BLaER1 treated with 17β-estradiol and CSF1 and Interleukin-3, amounts not matched to agents 10 nM and 100 nM (cell line): ENCODE measurements at regions not wholly inside any gene's neighbourhood (a gene's known extent, or its start where the extent isn't known, plus 50 kb on each side); places are given as distances from the start of the nearest gene placed in this dataset.

ENCODE experiments used
- H3K27ac ChIP-seq, 11 experiments: shearing (Covaris generic); formaldehyde crosslinking; 2 replicates each; pipeline ENCODE4 v1.8.1; 2022
- H3K27me3 ChIP-seq, 11 experiments: shearing (Covaris generic); formaldehyde crosslinking; 2 replicates each; pipeline ENCODE4 v1.8.1; 2022
- H3K36me3 ChIP-seq, 11 experiments: shearing (Covaris generic); formaldehyde crosslinking; 2 replicates each; pipeline ENCODE4 v1.8.1; 2022
- H3K4me1 ChIP-seq, 10 experiments: shearing (Covaris generic); formaldehyde crosslinking; 2 replicates each; pipeline ENCODE4 v1.8.1; 2022
- H3K4me2 ChIP-seq, 11 experiments: shearing (Covaris generic); formaldehyde crosslinking; 2 replicates each; pipeline ENCODE4 v1.8.1; 2022
- H3K4me3 ChIP-seq, 10 experiments: shearing (Covaris generic); formaldehyde crosslinking; 2 replicates each; pipeline ENCODE4 v1.8.1; 2022
- H3K9ac ChIP-seq, 11 experiments: shearing (Covaris generic); formaldehyde crosslinking; 2 replicates each; pipeline ENCODE4 v1.8.1; 2022
- H3K9me3 ChIP-seq, 11 experiments: shearing (Covaris generic); formaldehyde crosslinking; replicated peaks in 1 of 11; 2 replicates each; pipeline ENCODE4 v1.8.1; 2022
- H4K20me1 ChIP-seq, 11 experiments: shearing (Covaris generic); formaldehyde crosslinking; 2 replicates each; pipeline ENCODE4 v1.8.1; 2022
- Cebpa-rat ChIP-seq, 11 experiments: shearing (Covaris generic); IDR thresholded peaks; 2 replicates each; pipeline ENCODE4 v1.8.1; 2022

- H3K9ac ChIP-seq: no peak overlapping the region
- H3K27me3 ChIP-seq: no peaks in the 10 kb centered on the region
- no peak for TF ChIP-seq Cebpa-rat (IDR thresholded peaks at IDR 0.05)
- no peaks in the 10 kb centered on the region for H4K20me1 ChIP-seq
- H3K27ac ChIP-seq: no peak overlapping the region
- no peak overlapping the region for H3K4me3 ChIP-seq
- 0 out of 20 replicates have a peak, but pooled peaks cover 0 to 5% (median 0%) of the 10 kb centered on the region in 10 experiments for H3K4me1 ChIP-seq
- H3K36me3 ChIP-seq: no peaks in the 10 kb centered on the region
- H3K4me2 ChIP-seq: no peak overlapping the region
- H3K9me3 ChIP-seq: peaks cover 10 to 16% (median 12%) of the 10 kb centered on the region in 11 experiments; a peak in 18 of 22 replicates
Measured at GRCh38 chr12:131547555-131547954, 163.3 kb upstream of the SFSWAP start.

- peaks cover 0 to 5% (median 3%) of the 10 kb centered on the region in 11 experiments; a peak in 15 of 22 replicates for H3K9me3 ChIP-seq
- no peak overlapping the region for H3K27ac ChIP-seq
- no peak overlapping the region for H3K4me3 ChIP-seq
- H3K36me3 ChIP-seq: no peaks in the 10 kb centered on the region
- H3K4me2 ChIP-seq: no peak overlapping the region
- H4K20me1 ChIP-seq: no peaks in the 10 kb centered on the region
- H3K27me3 ChIP-seq: no peaks in the 10 kb centered on the region
- H3K9ac ChIP-seq: no peak overlapping the region
- TF ChIP-seq Cebpa-rat (IDR thresholded peaks at IDR 0.05): no peak
- H3K4me1 ChIP-seq: peaks cover 0 to 5% (median 0%) of the 10 kb centered on the region in 10 experiments; a peak in 1 of 20 replicates
Measured at GRCh38 chr12:131550121-131550520, 160.8 kb upstream of the SFSWAP start.

- no peak overlapping the region for H3K4me3 ChIP-seq
- H4K20me1 ChIP-seq: no peaks in the 10 kb centered on the region
- TF ChIP-seq Cebpa-rat (IDR thresholded peaks at IDR 0.05): no peak
- H3K36me3 ChIP-seq: no peaks in the 10 kb centered on the region
- H3K9me3 ChIP-seq: no peaks in the 10 kb centered on the region
- H3K9ac ChIP-seq: no peak overlapping the region
- no peak overlapping the region for H3K4me2 ChIP-seq
- H3K27me3 ChIP-seq: no peaks in the 10 kb centered on the region
- peaks cover 0 to 5% (median 0%) of the 10 kb centered on the region in 10 experiments; a peak in 1 of 20 replicates for H3K4me1 ChIP-seq
- no peak overlapping the region for H3K27ac ChIP-seq
Measured at GRCh38 chr12:131551675-131552491, 159.0 kb upstream of the SFSWAP start.

GRCh38 chr12:131552492-131552863 lies 158.4 kb upstream of the SFSWAP start:
- TF ChIP-seq Cebpa-rat (IDR thresholded peaks at IDR 0.05): no peak
- Histone ChIP-seq H3K4me3 (no peak overlapping the region), H3K9me3 (no peaks in the 10 kb centered on the region), H3K36me3 (no peaks in the 10 kb centered on the region), H3K4me1 (peaks cover 0 to 5% (median 0%) of the 10 kb centered on the region in 10 experiments; a peak in 1 of 20 replicates), H3K9ac (no peak overlapping the region), H4K20me1 (no peaks in the 10 kb centered on the region), H3K27me3 (no peaks in the 10 kb centered on the region), H3K4me2 (no peak overlapping the region), H3K27ac (no peak overlapping the region)

GRCh38 chr12:131553096-131553777 lies 157.7 kb upstream of the SFSWAP start:
- Histone ChIP-seq H3K4me3 (no peak overlapping the region), H3K36me3 (no peaks in the 10 kb centered on the region), H3K27ac (no peak overlapping the region), H3K27me3 (no peaks in the 10 kb centered on the region), H3K9me3 (no peaks in the 10 kb centered on the region), H4K20me1 (no peaks in the 10 kb centered on the region), H3K4me2 (no peak overlapping the region), H3K9ac (no peak overlapping the region), H3K4me1 (peaks cover 0 to 5% (median 0%) of the 10 kb centered on the region in 10 experiments; a peak in 1 of 20 replicates)
- no peak for TF ChIP-seq Cebpa-rat (IDR thresholded peaks at IDR 0.05)

GRCh38 chr12:131555197-131555846 lies 155.6 kb upstream of the SFSWAP start:
- Histone ChIP-seq H3K27ac (no peak overlapping the region), H3K9me3 (no peaks in the 10 kb centered on the region), H3K4me2 (no peak overlapping the region), H3K9ac (no peak overlapping the region), H3K4me1 (no peaks in the 10 kb centered on the region; a peak in 1 of 20 replicates), H3K27me3 (no peaks in the 10 kb centered on the region), H4K20me1 (no peaks in the 10 kb centered on the region), H3K4me3 (no peak overlapping the region), H3K36me3 (no peaks in the 10 kb centered on the region)
- no peak for TF ChIP-seq Cebpa-rat (IDR thresholded peaks at IDR 0.05)

GRCh38 chr12:131555866-131556265 lies 155.0 kb upstream of the SFSWAP start:
- H3K4me3 ChIP-seq: no peak overlapping the region
- no peak overlapping the region for H3K4me2 ChIP-seq
- H3K4me1 ChIP-seq: no peaks in the 10 kb centered on the region; a peak in 1 of 20 replicates
- H3K9ac ChIP-seq: no peak overlapping the region
- no peaks in the 10 kb centered on the region for H4K20me1 ChIP-seq
- H3K36me3 ChIP-seq: no peaks in the 10 kb centered on the region
- no peaks in the 10 kb centered on the region for H3K9me3 ChIP-seq
- TF ChIP-seq Cebpa-rat (IDR thresholded peaks at IDR 0.05): no peak
- H3K27me3 ChIP-seq: no peaks in the 10 kb centered on the region
- no peak overlapping the region for H3K27ac ChIP-seq

- H3K27me3 ChIP-seq: no peaks in the 10 kb centered on the region
- no peak overlapping the region for H3K4me3 ChIP-seq
- H3K4me1 ChIP-seq: no peaks in the 10 kb centered on the region; a peak in 1 of 20 replicates
- no peak overlapping the region for H3K27ac ChIP-seq
- H3K9me3 ChIP-seq: no peaks in the 10 kb centered on the region
- H3K9ac ChIP-seq: no peak overlapping the region
- H3K36me3 ChIP-seq: no peaks in the 10 kb centered on the region
- TF ChIP-seq Cebpa-rat (IDR thresholded peaks at IDR 0.05): no peak
- no peaks in the 10 kb centered on the region for H4K20me1 ChIP-seq
- H3K4me2 ChIP-seq: no peak overlapping the region
Measured at GRCh38 chr12:131557078-131557709, 153.7 kb upstream of the SFSWAP start.
